ENCODE measurements at regions not wholly inside any gene's neighbourhood (a gene's known extent, or its start where the extent isn't known, plus 50 kb on each side); places are given as distances from the start of the nearest gene placed in this dataset.

DNA sequence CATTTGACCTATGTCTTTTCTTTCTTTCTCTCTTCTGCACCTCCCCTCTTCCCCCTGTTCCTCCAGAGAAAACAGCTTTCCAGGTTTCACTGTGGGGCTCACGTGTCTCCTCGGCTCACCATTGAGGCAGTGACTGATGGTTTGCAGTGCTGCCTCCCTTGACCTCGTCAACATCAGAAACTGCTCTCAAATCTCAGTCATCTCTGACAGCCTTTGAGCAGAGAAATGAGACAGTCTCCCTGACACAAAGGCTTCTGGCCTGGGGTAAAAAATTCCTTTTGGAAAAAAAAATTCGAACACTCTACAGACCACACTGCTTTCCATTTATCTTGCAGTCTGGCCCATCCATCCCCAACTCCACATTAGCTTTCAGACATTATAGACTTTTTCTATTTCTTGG, 450.0 kb downstream of the TFAP2B start:
- Histone ChIP-seq H3K4me2 (ENCODE audit: low read length) (no peak overlapping the region), H3K27me3 (ENCODE audit: control insufficient read depth, low read length) (no peaks in the 10 kb centered on the region), H3K9me3 (ENCODE audit: control insufficient read depth, insufficient read depth, low read length) (no peaks in the 10 kb centered on the region; the same call in 1 of the 2 replicates), H3F3A (ENCODE audit: control insufficient read depth, insufficient read depth) (no peaks in the 10 kb centered on the region), H3K79me2 (ENCODE audit: control insufficient read depth, low read length) (no peaks in the 10 kb centered on the region), H3K4me3 (ENCODE audit: low read length) (no peak overlapping the region), H3K27ac (ENCODE audit: low read depth, low read length) (no peak overlapping the region), H3K36me3 (ENCODE audit: control insufficient read depth, low read length) (no peaks in the 10 kb centered on the region), H3K4me1 (ENCODE audit: control insufficient read depth, low read length) (no peaks in the 10 kb centered on the region), H4K20me1 (ENCODE audit: control insufficient read depth, insufficient read depth, low read depth, low read length) (no peaks in the 10 kb centered on the region), H3K9me2 (replicated peaks; ENCODE audit: control insufficient read depth, low read length) (no peaks in the 10 kb centered on the region)
- no peak for TF ChIP-seq EZH2phosphoT487 (IDR thresholded peaks at IDR 0.05; ENCODE audit: borderline replicate concordance, low read length)
- TF ChIP-seq, protein P1, sequence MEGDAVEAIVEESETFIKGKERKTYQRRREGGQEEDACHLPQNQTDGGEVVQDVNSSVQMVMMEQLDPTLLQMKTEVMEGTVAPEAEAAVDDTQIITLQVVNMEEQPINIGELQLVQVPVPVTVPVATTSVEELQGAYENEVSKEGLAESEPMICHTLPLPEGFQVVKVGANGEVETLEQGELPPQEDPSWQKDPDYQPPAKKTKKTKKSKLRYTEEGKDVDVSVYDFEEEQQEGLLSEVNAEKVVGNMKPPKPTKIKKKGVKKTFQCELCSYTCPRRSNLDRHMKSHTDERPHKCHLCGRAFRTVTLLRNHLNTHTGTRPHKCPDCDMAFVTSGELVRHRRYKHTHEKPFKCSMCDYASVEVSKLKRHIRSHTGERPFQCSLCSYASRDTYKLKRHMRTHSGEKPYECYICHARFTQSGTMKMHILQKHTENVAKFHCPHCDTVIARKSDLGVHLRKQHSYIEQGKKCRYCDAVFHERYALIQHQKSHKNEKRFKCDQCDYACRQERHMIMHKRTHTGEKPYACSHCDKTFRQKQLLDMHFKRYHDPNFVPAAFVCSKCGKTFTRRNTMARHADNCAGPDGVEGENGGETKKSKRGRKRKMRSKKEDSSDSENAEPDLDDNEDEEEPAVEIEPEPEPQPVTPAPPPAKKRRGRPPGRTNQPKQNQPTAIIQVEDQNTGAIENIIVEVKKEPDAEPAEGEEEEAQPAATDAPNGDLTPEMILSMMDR (IDR thresholded peaks at IDR 0.05; ENCODE audit: low read depth, low read length, poor library complexity, severe bottlenecking) = no peak

DNA sequence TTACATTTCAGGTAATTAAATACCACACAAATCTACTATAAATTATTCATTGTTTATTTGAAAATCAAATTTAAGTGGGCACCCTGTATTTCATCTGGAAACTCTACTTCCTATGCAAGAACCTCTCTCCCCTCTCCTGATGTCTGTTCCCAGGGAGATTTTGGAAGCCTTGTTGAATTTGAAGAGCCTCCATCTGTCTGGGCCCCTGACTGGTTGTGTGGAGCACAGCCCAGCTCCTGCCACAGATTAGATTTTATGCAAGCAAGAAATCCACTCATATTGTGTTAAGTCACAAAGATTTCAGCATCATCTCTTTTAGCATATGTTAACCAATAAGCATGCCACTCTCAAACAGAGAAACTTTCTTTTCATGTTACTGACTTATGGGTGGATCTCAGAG, 451.2 kb downstream of the TFAP2B start:
- H3F3A ChIP-seq (ENCODE audit: control insufficient read depth, insufficient read depth) = no peaks in the 10 kb centered on the region
- TF ChIP-seq, protein P1 (IDR thresholded peaks at IDR 0.05; ENCODE audit: low read depth, low read length, poor library complexity, severe bottlenecking) = no peak
- no peak for TF ChIP-seq EZH2phosphoT487 (IDR thresholded peaks at IDR 0.05; ENCODE audit: borderline replicate concordance, low read length)
- no peak overlapping the region for H3K27ac ChIP-seq (ENCODE audit: low read depth, low read length)
- no peaks in the 10 kb centered on the region for H3K36me3 ChIP-seq (ENCODE audit: control insufficient read depth, low read length)
- no peaks in the 10 kb centered on the region for H3K9me2 ChIP-seq (replicated peaks; ENCODE audit: control insufficient read depth, low read length)
- no peaks in the 10 kb centered on the region; the same call in 1 of the 2 replicates for H3K9me3 ChIP-seq (ENCODE audit: control insufficient read depth, insufficient read depth, low read length)
- no peaks in the 10 kb centered on the region for H3K79me2 ChIP-seq (ENCODE audit: control insufficient read depth, low read length)
- H3K27me3 ChIP-seq (ENCODE audit: control insufficient read depth, low read length) = no peaks in the 10 kb centered on the region
- H3K4me2 ChIP-seq (ENCODE audit: low read length) = no peak overlapping the region
- no peak overlapping the region for H3K4me3 ChIP-seq (ENCODE audit: low read length)
- H3K4me1 ChIP-seq (ENCODE audit: control insufficient read depth, low read length) = no peaks in the 10 kb centered on the region
- H4K20me1 ChIP-seq (ENCODE audit: control insufficient read depth, insufficient read depth, low read depth, low read length) = no peaks in the 10 kb centered on the region

DNA sequence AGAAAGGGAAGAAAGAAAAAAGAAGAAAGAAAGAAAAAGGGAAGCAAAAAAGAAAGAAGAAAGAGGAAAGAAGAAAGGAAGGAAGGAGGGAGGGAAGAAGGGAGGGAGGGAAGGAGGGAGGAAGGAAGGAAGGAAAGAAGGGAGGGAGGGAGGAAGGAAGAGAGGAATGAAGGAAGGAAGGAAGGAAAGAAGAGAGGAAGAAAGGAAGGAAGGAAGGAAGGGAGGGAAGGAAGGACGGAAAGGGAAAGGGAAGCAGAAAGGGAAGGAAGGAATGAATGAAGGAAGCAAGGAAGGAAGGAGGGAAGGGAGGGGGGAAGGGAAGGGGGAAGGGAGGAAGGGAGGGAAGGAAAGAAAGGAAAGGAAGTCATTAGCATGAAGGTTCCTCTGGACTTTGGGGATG, 452.9 kb downstream of the TFAP2B start:
- no peaks in the 10 kb centered on the region for H3K79me2 ChIP-seq (ENCODE audit: control insufficient read depth, low read length)
- H3K27me3 ChIP-seq (ENCODE audit: control insufficient read depth, low read length) = no peaks in the 10 kb centered on the region
- H3F3A ChIP-seq (ENCODE audit: control insufficient read depth, insufficient read depth) = no peaks in the 10 kb centered on the region
- H3K9me3 ChIP-seq (ENCODE audit: control insufficient read depth, insufficient read depth, low read length) = no peaks in the 10 kb centered on the region
- H3K4me1 ChIP-seq (ENCODE audit: control insufficient read depth, low read length) = no peaks in the 10 kb centered on the region
- H3K4me3 ChIP-seq (ENCODE audit: low read length) = no peak overlapping the region
- no peaks in the 10 kb centered on the region for H3K36me3 ChIP-seq (ENCODE audit: control insufficient read depth, low read length)
- H3K27ac ChIP-seq (ENCODE audit: low read depth, low read length) = no peak overlapping the region
- H3K9me2 ChIP-seq (replicated peaks; ENCODE audit: control insufficient read depth, low read length) = no peaks in the 10 kb centered on the region
- no peaks in the 10 kb centered on the region for H4K20me1 ChIP-seq (ENCODE audit: control insufficient read depth, insufficient read depth, low read depth, low read length)
- no peak for TF ChIP-seq EZH2phosphoT487 (IDR thresholded peaks at IDR 0.05; ENCODE audit: borderline replicate concordance, low read length)
- TF ChIP-seq, protein P1 (IDR thresholded peaks at IDR 0.05; ENCODE audit: low read depth, low read length, poor library complexity, severe bottlenecking) = no peak
- no peak overlapping the region for H3K4me2 ChIP-seq (ENCODE audit: low read length)
